HG03521 (cell line): ENCODE measurements at regions not wholly inside any gene's neighbourhood (a gene's known extent, or its start where the extent isn't known, plus 50 kb on each side); places are given as distances from the start of the nearest gene placed in this dataset.

Experiments
- ATAC-seq: cut with Tn5 transposase; IDR thresholded peaks from one replicate; pipeline ENCODE4 v1.9.1; 2021; ENCODE audit warnings: mild to moderate bottlenecking, moderate library complexity; ENCODE audit not compliant: unreplicated experiment

GRCh38 chr1:232556351-232556750, 73.6 kb downstream of the SIPA1L2 start:
- no peak for ATAC-seq

DNA sequence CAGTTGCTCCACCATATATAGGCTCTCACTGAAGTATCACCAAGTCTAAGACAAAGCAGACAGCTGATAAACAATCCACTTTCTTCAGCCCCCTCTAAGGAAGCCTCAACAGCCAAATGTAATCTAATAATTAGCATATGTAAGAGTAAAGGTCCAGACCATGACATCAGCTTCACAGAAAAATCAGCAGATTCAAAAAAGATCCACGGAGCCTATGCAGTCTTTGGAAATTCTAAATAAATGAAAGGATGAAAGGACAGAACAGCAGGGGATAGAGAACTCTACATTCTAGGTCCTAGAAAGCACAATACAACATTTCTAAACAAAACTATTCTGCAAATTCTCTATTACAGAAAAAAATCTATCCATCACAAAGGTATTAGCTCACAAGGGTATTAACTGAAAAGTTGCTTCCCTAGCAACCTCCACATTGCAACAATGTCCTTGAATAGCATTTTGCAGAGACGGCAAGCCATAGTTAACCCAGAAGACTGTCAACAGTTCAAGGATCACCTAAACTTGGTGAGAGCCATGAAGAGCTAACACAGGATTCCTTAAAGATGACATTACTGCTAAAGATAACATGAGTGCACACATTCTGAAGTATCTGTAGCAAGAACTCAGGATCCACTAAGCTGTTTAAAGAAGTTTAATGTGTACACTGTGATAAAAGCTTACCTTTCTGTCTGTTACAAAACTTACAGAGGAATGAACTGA, 74.3 kb downstream of the SIPA1L2 start:
- no peak for ATAC-seq

- ATAC-seq, result no peak
These were observed 75.5 kb downstream of the SIPA1L2 start for GRCh38 chr1:232554409-232554808.

DNA sequence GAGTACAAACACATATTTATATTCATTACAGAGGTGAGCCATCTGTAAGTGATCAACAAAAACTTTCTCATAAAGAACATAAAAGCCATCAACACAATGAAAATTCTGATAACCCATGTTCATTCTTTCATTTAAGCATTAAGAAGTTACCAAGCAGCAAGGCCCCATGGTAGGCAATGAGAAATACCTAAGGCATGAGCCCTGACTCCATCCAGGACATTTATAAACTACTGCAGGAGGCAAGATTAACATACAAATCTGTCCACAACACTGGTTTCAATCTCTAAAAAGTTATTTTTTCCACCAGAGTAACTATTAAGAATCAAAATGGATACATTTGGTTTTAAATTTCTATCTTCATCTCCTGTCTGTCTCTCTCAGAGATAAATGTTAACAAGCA, 76.1 kb downstream of the SIPA1L2 start:
- ATAC-seq, result no peak

DNA sequence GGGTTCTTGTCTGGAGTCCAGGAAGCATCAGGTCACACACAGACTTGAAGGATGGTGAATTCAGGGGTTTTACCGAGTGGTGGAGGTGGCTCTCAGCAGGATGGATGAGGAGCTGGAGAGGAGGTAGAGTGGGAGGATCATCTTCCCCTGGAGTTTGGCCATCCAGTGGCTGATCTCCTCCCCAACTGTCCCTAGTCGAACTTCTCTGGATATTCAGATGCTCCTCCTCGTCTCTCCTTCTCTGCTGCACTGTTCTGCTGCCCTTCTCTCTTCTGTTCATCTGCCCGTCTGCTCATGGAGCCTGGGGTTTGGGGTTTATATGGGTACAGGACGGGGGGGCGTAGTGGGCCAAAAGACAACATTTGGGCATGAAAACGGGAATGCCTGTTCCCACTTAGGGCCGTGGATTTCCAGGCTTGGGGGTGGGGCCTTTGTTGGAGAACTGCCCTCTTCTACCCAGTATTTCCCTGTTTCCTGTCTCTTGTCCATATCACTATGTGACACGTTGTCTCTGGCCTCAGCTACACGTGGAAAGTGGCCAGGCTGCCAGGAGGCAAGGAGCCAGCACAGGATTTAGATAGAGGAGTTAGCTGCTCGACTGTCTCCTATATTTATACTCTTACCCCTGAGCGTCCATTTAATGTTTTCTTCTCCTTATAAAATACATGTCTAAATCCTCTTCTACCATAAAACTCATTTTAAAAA, 76.7 kb downstream of the SIPA1L2 start:
- ATAC-seq, result no peak

GRCh38 chr1:232551386-232551785, 78.5 kb downstream of the SIPA1L2 start:
- no peak for ATAC-seq

DNA sequence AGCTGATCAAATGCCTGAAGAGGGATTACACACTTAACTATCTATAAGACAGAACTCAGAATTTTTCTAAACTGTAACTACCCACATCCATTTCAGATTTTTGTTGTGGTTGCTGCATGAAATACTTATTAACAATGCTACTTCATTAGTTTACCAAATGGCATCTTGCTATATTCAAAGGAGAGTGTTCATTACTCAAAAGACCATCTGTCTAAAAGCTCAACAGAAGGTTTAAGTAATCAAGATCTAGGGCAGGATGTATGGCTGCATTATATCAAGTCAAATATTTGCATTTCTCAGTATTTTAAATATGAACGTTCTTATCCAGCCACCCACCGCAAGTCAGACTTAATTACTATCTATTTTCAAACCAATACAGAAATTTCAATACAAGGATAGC, 79.9 kb downstream of the SIPA1L2 start:
- no peak for ATAC-seq

GRCh38 chr1:232548691-232549090, 81.2 kb downstream of the SIPA1L2 start:
- ATAC-seq, result no peak

DNA sequence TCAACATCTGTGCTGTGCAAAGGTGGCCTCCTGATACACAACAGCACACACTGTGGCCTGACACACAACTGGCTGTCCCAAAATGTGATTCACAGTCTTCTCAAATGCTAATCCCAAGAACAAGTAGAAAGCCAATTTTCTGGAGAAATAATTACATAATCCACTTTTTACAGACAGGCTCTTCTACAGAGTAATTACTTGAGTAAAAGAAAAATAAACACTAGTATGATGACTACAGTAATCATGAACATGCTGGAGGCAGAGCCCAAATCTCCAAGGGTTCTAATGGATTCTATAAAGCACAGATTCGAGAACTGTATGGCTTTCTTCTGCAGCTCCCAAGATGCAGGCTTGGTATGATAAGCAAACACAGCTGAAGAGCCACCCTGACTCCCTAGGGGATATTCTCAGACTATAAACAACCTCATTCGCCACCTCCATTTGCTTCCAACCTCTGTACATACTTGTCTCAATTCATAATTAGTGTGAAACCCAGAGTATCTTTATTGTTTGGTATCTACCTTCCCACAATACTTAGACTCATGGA, 81.9 kb downstream of the SIPA1L2 start:
- ATAC-seq, result no peak

DNA sequence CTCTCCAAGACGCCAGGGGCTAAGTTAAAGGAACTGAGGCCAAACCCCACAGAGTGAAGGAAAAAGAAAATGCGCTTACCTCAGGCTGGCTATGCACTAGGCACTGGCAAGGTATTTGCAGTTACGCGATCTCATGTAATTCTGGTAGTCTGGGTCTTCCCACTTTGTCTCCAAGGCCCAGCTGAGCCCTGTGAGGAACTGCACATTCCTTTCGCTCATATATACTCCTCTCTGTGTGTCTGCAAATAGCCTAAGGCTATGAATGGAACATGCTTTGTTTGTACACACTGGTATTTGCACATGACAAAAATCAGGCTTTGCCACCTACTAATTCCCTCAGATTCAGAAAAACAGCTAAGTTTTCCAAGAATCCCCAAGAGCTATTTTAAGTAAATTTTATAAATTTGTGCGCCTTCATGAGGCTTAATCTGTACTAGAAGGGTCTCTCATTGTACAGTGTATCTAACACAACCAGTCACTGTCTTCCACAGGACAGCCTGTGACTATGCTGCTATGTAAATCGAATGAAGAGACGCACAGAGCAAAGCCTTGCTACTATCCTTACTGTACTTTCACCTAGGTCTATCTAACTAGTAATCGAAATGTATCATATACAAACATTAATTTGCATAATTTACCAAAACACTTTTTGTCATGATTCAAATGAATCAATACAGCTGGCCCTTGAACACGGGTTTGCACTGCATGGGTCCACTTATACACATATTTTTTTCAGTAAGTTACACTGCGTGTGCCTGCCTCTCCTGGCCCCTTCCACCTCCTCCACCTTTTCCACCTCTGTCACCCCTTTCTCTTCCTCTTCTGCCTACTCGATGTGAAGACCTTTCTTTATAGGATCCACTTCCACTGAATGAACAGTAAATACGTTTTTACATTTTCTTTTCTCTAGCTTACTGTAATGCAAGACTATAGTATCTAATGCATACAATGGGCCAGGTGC, 87.0 kb downstream of the SIPA1L2 start:
- ATAC-seq, result no peak

DNA sequence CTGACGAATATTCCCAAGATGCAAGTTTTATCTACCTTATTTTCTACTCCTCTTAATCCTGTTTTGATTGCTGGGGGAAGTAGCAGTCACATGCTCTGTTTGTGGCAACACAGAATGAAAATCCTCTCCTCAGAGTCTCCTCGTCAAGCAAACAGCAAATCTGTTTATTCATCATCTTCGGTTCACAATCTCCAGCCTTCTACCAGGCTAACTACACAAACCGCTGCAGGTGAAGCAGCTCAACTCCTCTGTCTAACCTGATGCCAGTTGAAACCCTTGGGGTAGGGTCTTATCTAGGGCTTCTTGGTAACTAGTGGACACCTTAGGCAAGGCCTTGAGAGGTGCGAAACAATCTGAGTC, 91.0 kb downstream of the SIPA1L2 start:
- ATAC-seq, result no peak

GRCh38 chr1:232538224-232538942, 91.5 kb downstream of the SIPA1L2 start:
- ATAC-seq, result no peak

GRCh38 chr1:232534552-232535517, 95.1 kb downstream of the SIPA1L2 start:
- ATAC-seq, result no peak

GRCh38 chr1:232533328-232533727, 96.6 kb downstream of the SIPA1L2 start:
- ATAC-seq, result no peak

- no peak for ATAC-seq
These were observed 97.0 kb downstream of the SIPA1L2 start for GRCh38 chr1:232532901-232533300.

DNA sequence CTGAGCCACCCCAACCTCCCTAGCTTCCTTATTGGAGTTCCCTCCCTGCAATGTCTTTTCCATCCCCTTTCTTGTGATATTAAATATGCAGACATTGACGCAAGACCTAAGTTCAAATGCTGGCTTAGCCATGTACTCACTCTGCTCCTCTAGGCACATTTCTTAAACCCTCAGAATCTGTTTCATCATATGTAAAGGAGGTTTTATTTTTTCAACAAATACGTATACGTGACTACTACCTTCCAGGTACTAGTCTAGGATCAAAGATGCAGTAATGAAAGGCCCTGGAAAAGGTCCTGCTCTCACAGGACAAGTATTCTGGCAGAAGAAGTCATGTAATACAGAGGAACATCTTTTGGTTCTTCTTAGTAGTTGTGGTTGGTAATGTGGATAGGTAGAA, 98.6 kb downstream of the SIPA1L2 start:
- no peak for ATAC-seq

DNA sequence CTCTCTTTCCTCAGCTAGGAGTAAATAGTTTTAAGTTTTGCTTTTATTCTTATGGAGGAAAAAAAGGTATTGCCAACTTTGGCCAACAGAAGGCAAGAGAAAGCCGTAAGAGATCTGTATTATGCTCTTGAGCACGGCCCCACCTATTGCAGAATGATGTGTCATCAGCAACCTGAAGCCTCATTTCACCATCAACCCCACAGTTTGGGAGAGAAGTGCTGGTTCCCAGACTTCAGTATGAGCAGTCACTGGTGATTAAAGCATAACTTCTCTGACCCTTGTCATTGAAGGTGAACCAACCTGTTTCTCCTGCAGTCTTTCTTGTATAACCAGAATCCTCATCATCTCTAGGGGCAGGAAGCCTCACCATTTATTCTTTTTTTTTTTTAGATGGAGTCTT, 100.2 kb downstream of the SIPA1L2 start:
- ATAC-seq, result no peak

GRCh38 chr1:232528472-232529089, 101.4 kb downstream of the SIPA1L2 start:
- ATAC-seq, result no peak

DNA sequence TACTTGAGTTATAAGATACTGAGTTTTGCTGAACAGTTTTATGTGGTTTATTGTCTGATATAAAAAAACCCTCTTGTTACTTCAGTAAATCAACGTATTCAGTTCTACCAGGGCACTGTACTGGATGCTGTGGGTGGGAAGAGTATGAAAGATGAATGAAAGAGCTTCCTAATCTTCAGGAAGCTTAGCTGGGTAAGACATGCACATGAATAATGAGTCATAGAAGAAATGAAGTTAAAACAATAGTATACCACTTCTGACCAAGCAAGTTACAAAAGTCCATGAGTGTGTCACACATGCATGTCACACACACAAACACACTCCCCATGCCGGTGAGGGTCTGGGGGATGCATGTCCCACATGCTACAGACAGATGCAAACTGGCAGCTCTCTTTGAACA, 105.9 kb downstream of the SIPA1L2 start:
- no peak for ATAC-seq
